DOHH2 (cell line): ENCODE measurements at regions not wholly inside any gene's neighbourhood (a gene's known extent, or its start where the extent isn't known, plus 50 kb on each side); places are given as distances from the start of the nearest gene placed in this dataset.

ENCODE experiments used
- H3F3A ChIP-seq: fragments of 200-600 bp; sonication (generic), shearing (Covaris generic); 2 replicates; pipeline ENCODE4 v1.6.0; 2016; ENCODE audit warnings: antibody characterized with exemption, mild to moderate bottlenecking; ENCODE audit not compliant: control insufficient read depth, insufficient read depth
- H3K27ac ChIP-seq: fragments of 200-600 bp; sonication (generic); 2 replicates; pipeline ENCODE4 v1.5.1; 2014; ENCODE audit warnings: low read depth, mild to moderate bottlenecking, low read length, moderate library complexity
- H3K27me3 ChIP-seq: fragments of 200-600 bp; sonication (generic); 2 replicates; pipeline ENCODE4 v1.6.1; 2014; ENCODE audit warnings: mild to moderate bottlenecking, low read length, mixed read lengths; ENCODE audit not compliant: control insufficient read depth
- H3K36me3 ChIP-seq: fragments of 200-600 bp; sonication (generic); 2 replicates; pipeline ENCODE4 v1.6.1; 2014; ENCODE audit warnings: mild to moderate bottlenecking, low read length, moderate library complexity, mixed read lengths; ENCODE audit not compliant: control insufficient read depth
- H3K4me1 ChIP-seq: fragments of 200-600 bp; sonication (generic); 2 replicates; pipeline ENCODE4 v1.6.1; 2014; ENCODE audit warnings: mild to moderate bottlenecking, low read length, mixed read lengths; ENCODE audit not compliant: control insufficient read depth
- H3K4me2 ChIP-seq: fragments of 200-600 bp; sonication (generic); 2 replicates; pipeline ENCODE4 v1.6.0; 2014; ENCODE audit warnings: mild to moderate bottlenecking, low read length, moderate library complexity
- H3K4me3 ChIP-seq: fragments of 200-600 bp; sonication (generic); 2 replicates; pipeline ENCODE4 v1.5.1; 2014; ENCODE audit warnings: mild to moderate bottlenecking, low read length, mixed read lengths
- H3K79me2 ChIP-seq: fragments of 200-600 bp; sonication (generic); 2 replicates; pipeline ENCODE4 v1.6.1; 2014; ENCODE audit warnings: mild to moderate bottlenecking, low read length, mixed read lengths; ENCODE audit not compliant: control insufficient read depth
- H3K9me2 ChIP-seq: fragments of 200-600 bp; sonication (generic); replicated peaks from 2 replicates; pipeline ENCODE4 v1.6.1; 2014; ENCODE audit warnings: mild to moderate bottlenecking, low read length, mixed read lengths; ENCODE audit not compliant: control insufficient read depth
- H3K9me3 ChIP-seq: fragments of 200-600 bp; sonication (generic); 2 replicates; pipeline ENCODE4 v1.6.1; 2014; ENCODE audit warnings: antibody characterized with exemption, low read length, mixed read lengths; ENCODE audit not compliant: control insufficient read depth, insufficient read depth
- H4K20me1 ChIP-seq: fragments of 200-600 bp; sonication (generic); 2 replicates; pipeline ENCODE4 v1.6.0; 2014; ENCODE audit warnings: low read depth, mild to moderate bottlenecking, antibody characterized with exemption, low read length, moderate library complexity; ENCODE audit not compliant: control insufficient read depth, insufficient read depth
- CTCF ChIP-seq: fragments of 200-600 bp; sonication (generic); IDR thresholded peaks from one replicate; pipeline ENCODE4 v1.5.1; 2014; ENCODE audit warnings: antibody characterized with exemption, mild to moderate bottlenecking, low read depth, low read length; ENCODE audit not compliant: poor library complexity, severe bottlenecking
- EZH2phosphoT487 ChIP-seq: fragments of 200-600 bp; sonication (generic); IDR thresholded peaks from 2 replicates; pipeline ENCODE4 v1.6.1; 2017; ENCODE audit warnings: borderline replicate concordance, mild to moderate bottlenecking, antibody characterized with exemption, low read length, moderate library complexity, mixed read lengths

GRCh38 chr1:88317396-88317795, 366.7 kb upstream of the PKN2 start:
- H4K20me1 ChIP-seq = no peaks in the 10 kb centered on the region

GRCh38 chr1:88318740-88319139, 365.3 kb upstream of the PKN2 start:
- Histone ChIP-seq H3K27me3 (no peaks in the 10 kb centered on the region), H3K79me2 (no peaks in the 10 kb centered on the region), H3K4me2 (no peak overlapping the region), H3K9me3 (no peaks in the 10 kb centered on the region), H3K27ac (no peak overlapping the region), H3F3A (no peaks in the 10 kb centered on the region), H3K36me3 (no peaks in the 10 kb centered on the region), H3K4me3 (no peak overlapping the region), H4K20me1 (no peaks in the 10 kb centered on the region), H3K4me1 (no peaks in the 10 kb centered on the region), H3K9me2 (no peaks in the 10 kb centered on the region)
- no peak for TF ChIP-seq EZH2phosphoT487
- TF ChIP-seq CTCF = no peak

More at GRCh38 chr1:88317396-88317795, 366.7 kb upstream of the PKN2 start:
- H3K36me3 ChIP-seq = no peaks in the 10 kb centered on the region
- no peaks in the 10 kb centered on the region for H3K9me3 ChIP-seq
- no peak overlapping the region for H3K27ac ChIP-seq
- H3K4me1 ChIP-seq = no peaks in the 10 kb centered on the region
- H3K9me2 ChIP-seq = no peaks in the 10 kb centered on the region
- H3K79me2 ChIP-seq = no peaks in the 10 kb centered on the region
- no peak overlapping the region for H3K4me2 ChIP-seq
- TF ChIP-seq EZH2phosphoT487 = no peak
- TF ChIP-seq CTCF = no peak
- H3K4me3 ChIP-seq = no peak overlapping the region
- no peaks in the 10 kb centered on the region for H3K27me3 ChIP-seq
- no peaks in the 10 kb centered on the region for H3F3A ChIP-seq

- no peak overlapping the region for H3K27ac ChIP-seq
- H3K9me2 ChIP-seq = no peaks in the 10 kb centered on the region
- no peaks in the 10 kb centered on the region for H3K9me3 ChIP-seq
- H3K4me2 ChIP-seq = no peak overlapping the region
- no peaks in the 10 kb centered on the region for H3K79me2 ChIP-seq
- no peaks in the 10 kb centered on the region for H3K4me1 ChIP-seq
- TF ChIP-seq EZH2phosphoT487 = no peak
- TF ChIP-seq CTCF = no peak
- H4K20me1 ChIP-seq = no peaks in the 10 kb centered on the region
- no peaks in the 10 kb centered on the region for H3K27me3 ChIP-seq
- no peaks in the 10 kb centered on the region for H3F3A ChIP-seq
- H3K4me3 ChIP-seq = no peak overlapping the region
- no peaks in the 10 kb centered on the region for H3K36me3 ChIP-seq
Measured at GRCh38 chr1:88320291-88320690, 363.8 kb upstream of the PKN2 start.

- no peak overlapping the region for H3K4me2 ChIP-seq
- H3K27me3 ChIP-seq = no peaks in the 10 kb centered on the region
- H3K9me2 ChIP-seq = no peaks in the 10 kb centered on the region
- H3K4me3 ChIP-seq = no peak overlapping the region
- no peaks in the 10 kb centered on the region for H3K79me2 ChIP-seq
- H3F3A ChIP-seq = no peaks in the 10 kb centered on the region
- H3K27ac ChIP-seq = no peak overlapping the region
- no peaks in the 10 kb centered on the region for H3K4me1 ChIP-seq
- TF ChIP-seq EZH2phosphoT487 (no peak), CTCF (no peak)
- H3K36me3 ChIP-seq = no peaks in the 10 kb centered on the region
- H4K20me1 ChIP-seq = no peaks in the 10 kb centered on the region
- H3K9me3 ChIP-seq = no peaks in the 10 kb centered on the region
Measured at GRCh38 chr1:88321706-88322105, 362.4 kb upstream of the PKN2 start.
